ENCODE measurements at regions not wholly inside any gene's neighbourhood (a gene's known extent, or its start where the extent isn't known, plus 50 kb on each side); places are given as distances from the start of the nearest gene placed in this dataset.

DNA sequence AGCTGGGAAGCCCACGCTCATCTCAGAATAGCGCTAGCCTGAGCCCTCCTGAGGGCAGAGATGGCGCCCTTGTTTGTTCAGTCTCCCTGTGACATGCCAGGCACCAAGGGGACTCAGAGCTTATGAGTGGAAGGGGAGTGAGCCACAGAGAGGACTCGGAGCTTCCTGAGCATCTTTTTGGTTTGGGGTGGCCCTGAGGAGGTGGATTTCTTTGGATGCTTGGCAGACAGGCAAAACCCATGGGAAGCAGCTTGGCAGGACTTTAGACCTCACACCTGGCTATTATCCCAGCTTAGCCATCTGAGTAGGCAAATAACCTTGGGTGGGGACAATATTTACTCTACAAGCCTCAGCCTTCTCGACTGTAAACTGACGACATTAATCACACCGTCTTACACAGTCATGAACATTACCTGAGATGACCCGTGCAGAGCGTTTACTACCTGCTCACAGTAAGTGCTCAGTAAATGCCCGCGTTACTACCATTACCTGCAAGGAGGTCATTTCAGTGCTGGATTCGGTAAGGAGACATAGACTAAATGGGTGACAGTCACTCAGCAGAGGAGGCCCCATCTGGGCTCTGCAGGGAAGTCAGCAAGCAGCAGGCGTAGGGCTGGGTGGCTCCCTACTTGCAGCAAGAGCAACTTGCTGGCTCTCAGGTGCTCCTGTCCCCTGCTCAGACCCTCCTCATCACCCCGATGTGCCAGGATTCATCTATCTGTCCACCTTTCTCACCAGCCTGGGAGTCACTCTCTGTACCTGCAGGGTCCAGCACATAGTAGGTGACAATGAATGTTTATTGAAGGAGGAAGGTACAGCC is 54.9 kb downstream of the KLHDC7A start:
- TF ChIP-seq, protein P1, sequence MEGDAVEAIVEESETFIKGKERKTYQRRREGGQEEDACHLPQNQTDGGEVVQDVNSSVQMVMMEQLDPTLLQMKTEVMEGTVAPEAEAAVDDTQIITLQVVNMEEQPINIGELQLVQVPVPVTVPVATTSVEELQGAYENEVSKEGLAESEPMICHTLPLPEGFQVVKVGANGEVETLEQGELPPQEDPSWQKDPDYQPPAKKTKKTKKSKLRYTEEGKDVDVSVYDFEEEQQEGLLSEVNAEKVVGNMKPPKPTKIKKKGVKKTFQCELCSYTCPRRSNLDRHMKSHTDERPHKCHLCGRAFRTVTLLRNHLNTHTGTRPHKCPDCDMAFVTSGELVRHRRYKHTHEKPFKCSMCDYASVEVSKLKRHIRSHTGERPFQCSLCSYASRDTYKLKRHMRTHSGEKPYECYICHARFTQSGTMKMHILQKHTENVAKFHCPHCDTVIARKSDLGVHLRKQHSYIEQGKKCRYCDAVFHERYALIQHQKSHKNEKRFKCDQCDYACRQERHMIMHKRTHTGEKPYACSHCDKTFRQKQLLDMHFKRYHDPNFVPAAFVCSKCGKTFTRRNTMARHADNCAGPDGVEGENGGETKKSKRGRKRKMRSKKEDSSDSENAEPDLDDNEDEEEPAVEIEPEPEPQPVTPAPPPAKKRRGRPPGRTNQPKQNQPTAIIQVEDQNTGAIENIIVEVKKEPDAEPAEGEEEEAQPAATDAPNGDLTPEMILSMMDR (IDR thresholded peaks at IDR 0.05), result no peak
- no peak for TF ChIP-seq POLR2AphosphoS5 (IDR thresholded peaks at IDR 0.05)

All from esophagus muscularis mucosa (tissue), 3 donors.